ENCODE measurements at regions not wholly inside any gene's neighbourhood (a gene's known extent, or its start where the extent isn't known, plus 50 kb on each side); places are given as distances from the start of the nearest gene placed in this dataset.
"Not testable (repeated sequence)": the region's sequence is repeated elsewhere in the genome, so short reads cannot be mapped to it uniquely, and the experiment has no call there.

DNA sequence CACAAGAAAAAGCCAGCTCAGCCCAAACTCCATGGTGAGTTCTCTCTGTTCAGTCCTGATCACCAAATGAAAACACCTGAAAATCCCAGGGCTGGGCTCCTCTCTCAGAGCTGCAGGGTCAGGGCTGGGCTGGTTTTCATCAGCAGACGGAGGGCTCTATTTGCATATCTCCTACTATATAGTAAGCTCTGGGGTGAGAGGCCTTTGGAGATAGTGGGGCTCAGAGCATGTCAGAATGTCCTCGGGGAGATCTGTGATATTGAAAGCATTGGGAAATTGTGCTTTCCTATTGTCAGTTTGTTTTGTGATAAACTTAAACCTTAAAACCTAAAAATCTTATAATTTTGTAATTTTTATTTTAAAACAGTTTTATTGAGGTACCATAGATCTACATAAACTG, 742.6 kb downstream of the TMEM121 start:
- POLR2A ChIA-PET = no interaction called here
- Mint-ChIP-seq H3K27me3 (peaks cover 63% of the 10 kb centered on the region), H3K4me1 (peaks cover 3% of the 10 kb centered on the region)

DNA sequence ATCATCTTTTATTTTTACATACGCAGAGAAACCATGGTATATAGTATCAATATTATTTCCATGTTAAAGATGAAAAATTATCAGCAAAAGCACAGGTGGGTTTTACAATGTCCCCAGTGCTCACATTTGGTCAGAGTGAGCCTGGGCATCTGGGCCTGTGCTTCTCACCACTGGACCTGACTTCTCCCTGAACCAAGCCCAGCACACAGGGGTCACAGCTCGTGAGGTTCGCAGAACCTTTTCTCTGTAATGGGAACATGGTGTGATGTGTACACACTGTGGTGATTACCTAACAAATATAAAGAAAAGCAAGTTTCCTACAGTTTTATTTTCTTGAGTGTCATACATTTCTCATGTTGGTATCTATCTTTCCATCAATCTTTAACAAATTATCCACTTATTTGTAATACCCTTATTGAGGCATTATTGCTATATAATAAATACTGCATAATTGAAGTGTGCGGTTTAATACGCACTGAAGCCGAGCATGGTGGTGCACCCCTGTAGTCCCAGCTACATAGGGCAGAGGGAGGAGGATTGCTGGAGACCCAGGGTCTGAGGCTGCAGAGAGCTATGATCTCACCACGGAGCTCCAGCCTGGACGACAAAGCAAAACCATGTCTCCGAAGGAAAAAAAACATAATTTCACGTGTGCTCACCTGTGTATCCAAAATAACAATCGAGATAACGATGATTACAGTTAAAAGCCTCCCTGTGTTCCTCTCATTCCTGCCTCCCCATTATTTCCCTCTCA, 743.2 kb downstream of the TMEM121 start:
- Mint-ChIP-seq H3K27ac (no peak overlapping the region), H3K36me3 (ENCODE audit: low read depth) (no peaks in the 10 kb centered on the region), H3K27me3 (peaks cover 63% of the 10 kb centered on the region), H3K4me3 (no peak overlapping the region), H3K4me1 (peaks cover 3% of the 10 kb centered on the region), H3K9me3 (no peaks in the 10 kb centered on the region)
- DNase-seq = no peak
- CTCF ChIA-PET = interaction anchor here (0.8 to 1.7 kb wide), 8 partner anchors 8 to 561 kb away, joined by 3 to 5 read pairs (median 4); no protein-coding TSS in a partner anchor
- POLR2A ChIA-PET = no interaction called here

More for the DNA sequence above, 742.6 kb downstream of the TMEM121 start:
- CTCF ChIA-PET = interaction anchor here (1.0 to 1.7 kb wide), 2 partner anchors 9 to 562 kb away, joined by 5 read pairs; no protein-coding TSS in a partner anchor
- no peaks in the 10 kb centered on the region for H3K9me3 Mint-ChIP-seq
- no peaks in the 10 kb centered on the region for H3K36me3 Mint-ChIP-seq (ENCODE audit: low read depth)
- H3K27ac Mint-ChIP-seq = no peak overlapping the region
- DNase-seq = no peak
- no peak overlapping the region for H3K4me3 Mint-ChIP-seq

DNA sequence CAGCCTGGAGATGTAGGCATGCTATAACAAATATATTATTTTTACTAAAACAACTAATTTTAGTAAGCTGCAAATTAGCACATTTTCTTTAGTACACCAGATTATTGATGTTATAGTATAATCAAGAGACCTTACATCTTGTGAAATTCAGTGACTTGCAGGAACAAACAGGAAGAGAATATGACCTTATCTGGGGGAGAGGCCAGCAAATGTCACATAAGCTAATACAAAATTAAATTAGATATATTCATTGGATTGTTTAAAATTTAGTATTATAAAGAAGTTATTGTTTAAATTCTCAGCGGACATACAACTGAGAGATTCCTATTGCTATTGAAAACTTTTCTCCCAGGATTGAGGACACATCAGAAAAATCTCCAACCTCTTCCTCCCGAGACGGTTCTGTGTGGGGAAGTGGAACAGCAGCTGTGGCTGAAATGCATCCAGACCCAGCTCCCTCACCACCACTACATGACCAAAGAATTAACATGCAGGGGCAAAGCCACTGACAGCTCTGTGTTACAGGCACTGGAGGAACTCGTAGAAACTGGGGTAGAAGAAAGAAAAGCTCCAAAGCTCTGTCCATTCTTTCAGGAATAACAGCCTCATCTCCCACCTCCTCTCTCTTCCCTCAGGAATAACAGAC, 744.2 kb downstream of the TMEM121 start:
- H3K4me3 Mint-ChIP-seq; H3K36me3 Mint-ChIP-seq (ENCODE audit: low read depth); H3K4me1 Mint-ChIP-seq; DNase-seq; H3K27ac Mint-ChIP-seq; POLR2A ChIA-PET; H3K9me3 Mint-ChIP-seq: not testable (repeated sequence)
- CTCF ChIA-PET = interaction anchor here (0.8 to 1.7 kb wide), 7 partner anchors 8 to 560 kb away, joined by 3 to 5 read pairs (median 4); no protein-coding TSS in a partner anchor
- H3K27me3 Mint-ChIP-seq = peaks cover 57% of the 10 kb centered on the region

DNA sequence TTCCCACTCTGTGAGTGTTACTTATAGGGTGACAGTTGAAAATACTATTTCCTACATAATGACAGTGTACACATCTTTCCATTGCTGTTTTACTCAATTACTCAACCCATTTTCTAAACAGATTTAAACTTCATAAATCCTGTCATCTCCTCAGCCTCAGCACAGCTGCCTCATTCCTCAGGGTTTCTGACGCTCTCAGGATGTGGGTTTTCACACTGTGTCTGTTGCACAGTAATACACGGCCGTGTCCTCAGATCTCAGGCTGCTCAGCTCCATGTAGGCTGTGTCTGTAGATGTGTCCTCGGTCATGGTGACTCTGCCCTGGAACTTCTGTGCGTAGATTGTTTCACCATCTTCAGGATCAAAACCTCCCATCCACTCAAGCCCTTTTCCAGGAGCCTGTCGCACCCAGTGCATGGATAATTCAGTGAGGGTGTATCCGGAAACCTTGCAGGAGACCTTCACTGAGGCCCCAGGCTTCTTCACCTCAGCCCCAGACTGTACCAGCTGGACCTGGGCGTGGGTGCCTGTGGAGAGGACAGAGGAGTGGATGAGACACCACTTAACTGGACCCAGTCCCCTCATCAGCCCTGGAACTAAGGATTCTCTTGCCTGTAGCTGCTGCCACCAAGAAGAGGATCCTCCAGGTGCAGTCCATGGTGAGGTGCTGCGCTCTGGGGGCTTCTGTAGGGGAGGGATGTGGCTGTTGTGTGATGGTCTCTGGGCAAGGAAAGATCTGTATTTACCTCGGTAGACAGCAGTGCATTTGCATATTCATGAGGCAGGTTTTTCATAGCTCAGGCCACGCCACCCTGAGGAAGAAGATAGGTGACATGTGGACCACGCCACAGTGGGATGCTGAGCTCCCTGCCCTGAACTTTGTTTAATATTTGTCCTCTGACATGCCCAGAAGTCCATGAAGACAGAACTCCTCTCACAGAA, 750.2 kb downstream of the TMEM121 start:
- ChIA-PET CTCF (interaction anchor here (0.6 to 3.9 kb wide), 13 partner anchors 8 to 902 kb away, joined by 3 to 17 read pairs (median 5); no protein-coding TSS in a partner anchor), POLR2A (no interaction called here)
- Mint-ChIP-seq H3K4me3 (no peak overlapping the region), H3K36me3 (ENCODE audit: low read depth) (no peaks in the 10 kb centered on the region), H3K27ac (no peak overlapping the region), H3K9me3 (no peaks in the 10 kb centered on the region), H3K4me1 (peaks cover 13% of the 10 kb centered on the region), H3K27me3 (peaks cover 48% of the 10 kb centered on the region)
- peak; percentile 49 for DNase-seq

DNA sequence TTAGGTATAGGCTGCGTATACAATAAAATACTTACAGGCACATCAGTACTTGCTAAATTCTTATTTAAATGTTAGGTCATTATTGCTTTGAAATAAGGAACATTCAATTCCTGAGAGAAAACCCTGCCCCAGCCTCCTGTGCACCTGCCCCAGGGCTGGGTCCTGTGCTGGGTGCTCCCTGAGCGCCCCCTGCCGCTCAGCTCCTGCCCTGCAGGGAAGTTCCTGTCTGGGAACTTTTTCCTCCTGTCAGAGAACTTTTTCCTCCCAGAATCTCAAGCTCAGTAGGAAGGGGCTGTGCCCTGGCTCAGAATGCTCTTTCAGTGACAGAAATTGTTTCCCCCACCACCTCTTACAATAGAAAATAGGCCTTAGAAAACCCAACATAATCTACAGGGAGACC, 751.1 kb downstream of the TMEM121 start:
- no peak overlapping the region for H3K4me3 Mint-ChIP-seq
- ChIA-PET POLR2A (no interaction called here), CTCF (interaction anchor here (0.6 to 3.9 kb wide), 10 partner anchors 9 to 139 kb away, joined by 3 to 17 read pairs (median 5); no protein-coding TSS in a partner anchor)
- no peak for DNase-seq
- H3K9me3 Mint-ChIP-seq = no peaks in the 10 kb centered on the region
- peaks cover 13% of the 10 kb centered on the region for H3K4me1 Mint-ChIP-seq
- peaks cover 44% of the 10 kb centered on the region for H3K27me3 Mint-ChIP-seq
- H3K27ac Mint-ChIP-seq = no peak overlapping the region
- H3K36me3 Mint-ChIP-seq (ENCODE audit: low read depth) = no peaks in the 10 kb centered on the region

DNA sequence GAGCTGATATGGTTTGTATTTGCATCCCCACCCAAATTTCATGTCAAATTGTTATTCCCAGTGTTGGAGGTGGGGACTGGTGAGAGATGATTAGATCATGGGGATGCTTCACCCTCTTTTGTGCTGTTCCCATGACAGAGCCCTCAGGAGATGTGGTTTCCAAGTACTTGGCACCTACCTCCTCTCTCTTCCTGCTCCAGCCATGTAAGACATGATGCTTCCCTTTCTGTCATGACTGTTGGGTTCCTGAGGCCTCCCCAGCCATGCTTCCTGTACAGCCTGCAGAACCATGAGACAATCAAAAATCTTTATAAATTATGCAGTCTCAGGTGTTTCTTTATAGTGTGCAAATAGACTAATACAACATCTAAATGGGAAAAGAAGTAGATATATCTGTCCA, 754.5 kb downstream of the TMEM121 start:
- Mint-ChIP-seq H3K4me1 (peaks cover 10% of the 10 kb centered on the region), H3K27ac (no peak overlapping the region), H3K4me3 (no peak overlapping the region), H3K36me3 (ENCODE audit: low read depth) (no peaks in the 10 kb centered on the region), H3K27me3 (peaks cover 35% of the 10 kb centered on the region), H3K9me3 (no peaks in the 10 kb centered on the region)
- DNase-seq = no peak
- ChIA-PET CTCF (interaction anchor here (1.1 to 1.6 kb wide), 2 partner anchors 11 to 28 kb away, joined by 3 to 6 read pairs; no protein-coding TSS in a partner anchor), POLR2A (no interaction called here)

DNA sequence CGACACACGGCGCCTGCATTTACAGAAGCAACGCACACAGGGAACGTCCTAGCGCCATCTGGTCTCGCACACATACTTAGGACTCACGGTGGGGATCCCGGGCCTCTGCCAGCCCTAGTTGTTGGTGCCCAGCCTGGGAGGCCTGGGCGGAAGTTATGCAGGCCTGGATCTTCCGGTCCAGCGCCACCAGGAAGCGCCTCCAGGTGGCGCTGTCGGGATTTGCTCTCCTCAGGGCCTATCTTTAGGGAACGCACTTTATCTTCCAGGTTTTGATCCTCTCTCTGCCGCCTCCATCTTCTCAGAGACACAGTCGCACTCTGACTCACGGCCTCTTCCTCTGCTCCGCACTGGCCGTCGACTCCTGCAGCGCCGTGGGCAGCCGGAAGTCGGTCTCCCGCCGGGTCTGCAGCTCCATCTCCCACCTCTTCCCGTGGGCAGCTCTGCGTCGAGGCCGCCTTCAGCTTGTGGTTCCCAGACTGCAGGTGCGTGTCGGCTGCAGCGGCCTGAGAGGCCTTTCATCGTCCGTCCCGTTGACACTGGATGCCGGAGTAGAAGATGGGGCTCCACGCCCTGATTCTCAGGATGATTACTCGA, 760.4 kb downstream of the TMEM121 start:
- peak; percentile 29 for DNase-seq
- POLR2A ChIA-PET = no interaction called here
- no peaks in the 10 kb centered on the region for H3K9me3 Mint-ChIP-seq
- no peaks in the 10 kb centered on the region for H3K4me1 Mint-ChIP-seq
- H3K27me3 Mint-ChIP-seq = peaks cover 23% of the 10 kb centered on the region
- CTCF ChIA-PET = interaction anchor here (1.3 to 3.2 kb wide), 2 partner anchors 21 to 132 kb away, joined by 3 to 22 read pairs; no protein-coding TSS in a partner anchor
- no peaks in the 10 kb centered on the region for H3K36me3 Mint-ChIP-seq (ENCODE audit: low read depth)
- H3K27ac Mint-ChIP-seq = no peak overlapping the region
- no peak overlapping the region for H3K4me3 Mint-ChIP-seq

DNA sequence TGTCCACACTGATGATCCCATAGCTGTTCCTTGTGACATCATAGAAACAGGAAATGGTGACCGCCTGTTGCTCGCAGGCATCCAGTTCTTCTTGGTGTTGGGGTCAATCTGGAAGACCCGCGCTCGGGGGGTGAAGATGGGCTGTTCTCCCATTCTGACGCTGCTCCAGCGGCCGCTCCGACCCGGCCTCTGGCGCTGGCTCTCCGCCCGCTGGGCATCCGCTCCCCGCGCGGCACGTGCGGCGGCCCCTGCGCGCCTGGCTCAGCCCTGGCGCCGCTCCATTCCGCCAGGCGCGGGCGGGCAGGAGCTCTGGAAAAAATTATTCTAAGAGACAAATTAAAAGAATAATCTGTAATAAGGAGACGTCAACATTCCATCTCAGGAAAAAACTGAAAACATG, 761.1 kb downstream of the TMEM121 start:
- ChIA-PET CTCF (interaction anchor here (1.3 to 3.2 kb wide), 4 partner anchors 21 to 132 kb away, joined by 3 to 22 read pairs (median 7); no protein-coding TSS in a partner anchor), POLR2A (no interaction called here)
- Mint-ChIP-seq H3K9me3 (no peaks in the 10 kb centered on the region), H3K4me3 (no peak overlapping the region), H3K27me3 (peaks cover 22% of the 10 kb centered on the region), H3K27ac (no peak overlapping the region), H3K4me1 (no peaks in the 10 kb centered on the region), H3K36me3 (ENCODE audit: low read depth) (no peaks in the 10 kb centered on the region)
- no peak for DNase-seq

DNA sequence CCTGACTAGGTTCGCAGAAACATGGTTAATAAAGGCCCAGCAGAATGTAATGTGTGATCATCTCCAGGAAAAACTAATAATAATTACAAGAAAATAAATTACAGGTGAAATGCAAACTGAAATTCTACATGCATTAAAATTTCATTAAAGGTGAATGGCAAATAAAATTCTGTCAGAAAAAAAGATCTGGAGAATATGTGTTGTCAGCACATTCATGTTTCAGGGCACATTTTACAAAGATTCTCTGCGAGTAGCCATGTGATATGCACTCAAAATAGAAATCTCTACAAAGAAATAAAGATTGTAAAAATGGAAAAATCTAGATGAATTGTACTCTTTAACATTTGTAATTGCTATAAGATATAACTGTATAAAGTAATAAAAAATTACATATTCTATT, 765.2 kb downstream of the TMEM121 start:
- POLR2A ChIA-PET = no interaction called here

DNA sequence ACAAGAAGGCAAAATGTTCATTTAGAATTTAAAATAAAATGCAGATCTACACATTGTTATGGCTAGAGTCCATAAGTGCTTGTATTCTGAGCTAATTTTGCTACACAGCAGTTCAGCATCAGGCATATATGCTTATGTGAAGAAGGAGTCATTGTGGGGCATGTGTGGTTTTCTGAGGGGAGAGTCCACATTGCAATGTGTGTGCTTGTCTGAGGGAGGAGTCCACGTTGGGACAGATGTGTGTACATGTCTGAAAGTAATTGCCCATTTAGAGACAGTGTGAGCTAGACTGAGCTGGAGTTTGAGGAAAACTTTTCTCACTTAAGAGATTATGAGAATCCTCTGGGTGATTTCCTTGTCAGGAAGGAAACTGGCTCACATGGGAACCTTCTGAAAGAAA, 767.9 kb downstream of the TMEM121 start:
- H3K4me3 Mint-ChIP-seq = no peak overlapping the region
- H3K9me3 Mint-ChIP-seq = no peaks in the 10 kb centered on the region
- POLR2A ChIA-PET = no interaction called here
- CTCF ChIA-PET = interaction anchor here (0.8 to 2.6 kb wide), 4 partner anchors 15 to 123 kb away, joined by 3 to 17 read pairs (median 4); no protein-coding TSS in a partner anchor
- peaks cover 58% of the 10 kb centered on the region for H3K27me3 Mint-ChIP-seq
- DNase-seq = no peak
- no peaks in the 10 kb centered on the region for H3K36me3 Mint-ChIP-seq (ENCODE audit: low read depth)
- H3K4me1 Mint-ChIP-seq = no peaks in the 10 kb centered on the region
- H3K27ac Mint-ChIP-seq = no peak overlapping the region

More for the DNA sequence above, 765.2 kb downstream of the TMEM121 start:
- DNase-seq = no peak
- CTCF ChIA-PET = interaction anchor here (1.1 kb wide), 2 partner anchors 17 to 36 kb away, joined by 4 to 5 read pairs; no protein-coding TSS in a partner anchor
- no peaks in the 10 kb centered on the region for H3K36me3 Mint-ChIP-seq (ENCODE audit: low read depth)
- H3K4me1 Mint-ChIP-seq = no peaks in the 10 kb centered on the region
- H3K27me3 Mint-ChIP-seq = peaks cover 38% of the 10 kb centered on the region
- no peak overlapping the region for H3K4me3 Mint-ChIP-seq
- H3K9me3 Mint-ChIP-seq = no peaks in the 10 kb centered on the region
- H3K27ac Mint-ChIP-seq = no peak overlapping the region

DNA sequence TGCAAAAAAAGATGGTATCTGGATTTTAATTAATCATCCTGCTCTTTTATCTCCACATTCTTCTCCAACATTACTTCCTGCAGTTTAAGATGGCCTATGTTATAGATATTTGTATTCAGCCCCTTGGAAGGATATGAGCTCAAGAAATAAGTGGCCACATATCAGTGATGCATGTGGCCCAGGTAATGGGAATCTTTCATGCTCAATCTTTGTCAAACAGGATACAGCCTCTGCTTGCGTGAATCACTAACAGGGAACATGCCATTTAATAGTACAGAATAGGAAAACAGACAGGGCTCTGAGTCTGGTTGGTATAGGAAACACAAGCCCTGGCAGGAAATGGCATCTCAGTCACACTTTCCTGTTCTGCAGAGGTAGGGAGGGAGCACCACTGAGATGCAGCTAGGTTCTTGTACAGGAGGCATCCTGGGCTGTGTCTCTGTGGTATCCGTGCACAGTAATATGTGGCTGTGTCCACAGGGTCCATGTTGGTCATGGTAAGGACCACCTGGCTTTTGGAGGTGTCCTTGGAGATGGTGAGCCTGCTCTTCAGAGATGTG, 774.6 kb downstream of the TMEM121 start:
- CTCF ChIA-PET = interaction anchor here (1.0 kb wide), 1 partner anchor 73 kb away, joined by 3 read pairs; no protein-coding TSS in a partner anchor
- POLR2A ChIA-PET; H3K27ac Mint-ChIP-seq; H3K9me3 Mint-ChIP-seq; H3K36me3 Mint-ChIP-seq (ENCODE audit: low read depth); DNase-seq; H3K4me3 Mint-ChIP-seq: not testable (repeated sequence)
- Mint-ChIP-seq H3K27me3 (peaks cover 44% of the 10 kb centered on the region), H3K4me1 (peaks cover 13% of the 10 kb centered on the region)

DNA sequence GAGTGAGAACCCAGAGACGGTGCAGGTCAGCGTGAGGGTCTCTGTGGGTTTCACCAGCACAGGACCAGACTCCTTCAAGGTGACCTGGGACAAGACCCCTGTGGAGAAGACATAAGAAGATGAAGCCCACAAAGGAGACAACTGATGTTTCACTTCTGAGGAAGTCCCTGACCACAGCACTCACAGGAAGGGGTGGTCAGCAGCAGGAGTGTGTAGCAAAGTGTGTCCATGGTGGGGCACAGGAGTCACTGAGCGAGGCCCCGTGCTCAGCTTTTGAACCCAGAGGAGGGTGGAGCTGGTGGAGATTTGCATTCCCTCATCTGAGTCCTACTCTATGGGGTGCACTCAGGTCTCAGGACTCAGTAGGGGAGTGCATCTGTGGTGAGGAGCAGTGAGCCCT, 775.2 kb downstream of the TMEM121 start:
- H3K9me3 Mint-ChIP-seq; H3K4me3 Mint-ChIP-seq; H3K27ac Mint-ChIP-seq; POLR2A ChIA-PET; H3K36me3 Mint-ChIP-seq (ENCODE audit: low read depth); DNase-seq; CTCF ChIA-PET: not testable (repeated sequence)
- H3K4me1 Mint-ChIP-seq = peaks cover 13% of the 10 kb centered on the region
- H3K27me3 Mint-ChIP-seq = peaks cover 44% of the 10 kb centered on the region
